GM21619 (cell line): ENCODE measurements at regions not wholly inside any gene's neighbourhood (a gene's known extent, or its start where the extent isn't known, plus 50 kb on each side); places are given as distances from the start of the nearest gene placed in this dataset.
"Not testable (repeated sequence)": the region's sequence is repeated elsewhere in the genome, so short reads cannot be mapped to it uniquely, and the experiment has no call there.

Experiments used
- ATAC-seq: cut with Tn5 transposase; IDR thresholded peaks from one replicate; pipeline ENCODE4 v1.9.1; 2021; ENCODE audit not compliant: unreplicated experiment

- no peak for ATAC-seq
Measured at GRCh38 chr5:96209829-96210228, 223.2 kb downstream of the PCSK1 start.

GRCh38 chr5:96207420-96207819 is 225.6 kb downstream of the PCSK1 start:
- no peak for ATAC-seq

GRCh38 chr5:96203761-96204160 is 229.3 kb downstream of the PCSK1 start:
- no peak for ATAC-seq

GRCh38 chr5:96201503-96201902 is 231.5 kb downstream of the PCSK1 start:
- no peak for ATAC-seq

- no peak for ATAC-seq
Measured at GRCh38 chr5:96200641-96201040, 232.4 kb downstream of the PCSK1 start.

GRCh38 chr5:96199713-96200183 is 233.3 kb downstream of the PCSK1 start:
- no peak for ATAC-seq

GRCh38 chr5:96198356-96199058 is 234.5 kb downstream of the PCSK1 start:
- no peak for ATAC-seq

GRCh38 chr5:96197767-96198166 is 235.3 kb downstream of the PCSK1 start:
- ATAC-seq, result not testable (repeated sequence)

GRCh38 chr5:96197347-96197746 is 235.7 kb upstream of the ELL2 start:
- no peak for ATAC-seq

- no peak for ATAC-seq
Measured at GRCh38 chr5:96196890-96197289, 235.2 kb upstream of the ELL2 start.

GRCh38 chr5:96196407-96196806 is 234.8 kb upstream of the ELL2 start:
- no peak for ATAC-seq

- no peak for ATAC-seq
Measured at GRCh38 chr5:96195123-96195522, 233.5 kb upstream of the ELL2 start.

GRCh38 chr5:96194593-96194992 is 232.9 kb upstream of the ELL2 start:
- ATAC-seq, result no peak

- ATAC-seq, result no peak
Measured at GRCh38 chr5:96193946-96194345, 232.3 kb upstream of the ELL2 start.

- no peak for ATAC-seq
Measured at GRCh38 chr5:96189987-96190386, 228.3 kb upstream of the ELL2 start.

- no peak for ATAC-seq
Measured at GRCh38 chr5:96189028-96189826, 227.6 kb upstream of the ELL2 start.

GRCh38 chr5:96187309-96188027 is 225.8 kb upstream of the ELL2 start:
- ATAC-seq, result no peak

- ATAC-seq, result not testable (repeated sequence)
Measured at GRCh38 chr5:96184510-96184909, 222.9 kb upstream of the ELL2 start.

- no peak for ATAC-seq
Measured at GRCh38 chr5:96180684-96181435, 219.2 kb upstream of the ELL2 start.

GRCh38 chr5:96177303-96177869 is 215.7 kb upstream of the ELL2 start:
- peak; percentile 88 for ATAC-seq

GRCh38 chr5:96176022-96176421 is 214.4 kb upstream of the ELL2 start:
- ATAC-seq, result no peak
